ENCODE measurements at regions not wholly inside any gene's neighbourhood (a gene's known extent, or its start where the extent isn't known, plus 50 kb on each side); places are given as distances from the start of the nearest gene placed in this dataset.

DNA sequence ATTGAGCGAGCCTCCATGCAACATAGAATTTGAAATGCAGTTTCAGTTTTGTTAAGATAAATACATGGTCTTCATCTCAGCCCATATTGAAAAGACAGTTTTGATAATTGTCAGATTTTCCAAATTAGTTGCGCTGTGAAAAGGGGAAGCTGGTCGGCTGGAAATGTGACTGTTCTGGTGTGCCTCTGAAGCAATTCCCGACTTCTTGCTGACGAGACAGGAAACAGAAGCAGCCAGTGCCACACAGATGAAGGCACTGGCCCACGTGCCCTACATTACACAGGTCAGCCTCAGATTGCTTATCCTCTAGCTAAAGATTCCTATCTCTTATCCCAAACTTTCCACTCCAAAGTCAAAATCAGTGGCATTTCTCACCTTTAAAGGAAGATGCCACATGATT is 214.1 kb upstream of the TLE4 start:
- TF ChIP-seq, protein P1, sequence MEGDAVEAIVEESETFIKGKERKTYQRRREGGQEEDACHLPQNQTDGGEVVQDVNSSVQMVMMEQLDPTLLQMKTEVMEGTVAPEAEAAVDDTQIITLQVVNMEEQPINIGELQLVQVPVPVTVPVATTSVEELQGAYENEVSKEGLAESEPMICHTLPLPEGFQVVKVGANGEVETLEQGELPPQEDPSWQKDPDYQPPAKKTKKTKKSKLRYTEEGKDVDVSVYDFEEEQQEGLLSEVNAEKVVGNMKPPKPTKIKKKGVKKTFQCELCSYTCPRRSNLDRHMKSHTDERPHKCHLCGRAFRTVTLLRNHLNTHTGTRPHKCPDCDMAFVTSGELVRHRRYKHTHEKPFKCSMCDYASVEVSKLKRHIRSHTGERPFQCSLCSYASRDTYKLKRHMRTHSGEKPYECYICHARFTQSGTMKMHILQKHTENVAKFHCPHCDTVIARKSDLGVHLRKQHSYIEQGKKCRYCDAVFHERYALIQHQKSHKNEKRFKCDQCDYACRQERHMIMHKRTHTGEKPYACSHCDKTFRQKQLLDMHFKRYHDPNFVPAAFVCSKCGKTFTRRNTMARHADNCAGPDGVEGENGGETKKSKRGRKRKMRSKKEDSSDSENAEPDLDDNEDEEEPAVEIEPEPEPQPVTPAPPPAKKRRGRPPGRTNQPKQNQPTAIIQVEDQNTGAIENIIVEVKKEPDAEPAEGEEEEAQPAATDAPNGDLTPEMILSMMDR (IDR thresholded peaks at IDR 0.05; ENCODE audit: low read depth, low read length): no peak
- no peak overlapping the region for H3K4me3 ChIP-seq (ENCODE audit: low read depth, low read length)

DNA sequence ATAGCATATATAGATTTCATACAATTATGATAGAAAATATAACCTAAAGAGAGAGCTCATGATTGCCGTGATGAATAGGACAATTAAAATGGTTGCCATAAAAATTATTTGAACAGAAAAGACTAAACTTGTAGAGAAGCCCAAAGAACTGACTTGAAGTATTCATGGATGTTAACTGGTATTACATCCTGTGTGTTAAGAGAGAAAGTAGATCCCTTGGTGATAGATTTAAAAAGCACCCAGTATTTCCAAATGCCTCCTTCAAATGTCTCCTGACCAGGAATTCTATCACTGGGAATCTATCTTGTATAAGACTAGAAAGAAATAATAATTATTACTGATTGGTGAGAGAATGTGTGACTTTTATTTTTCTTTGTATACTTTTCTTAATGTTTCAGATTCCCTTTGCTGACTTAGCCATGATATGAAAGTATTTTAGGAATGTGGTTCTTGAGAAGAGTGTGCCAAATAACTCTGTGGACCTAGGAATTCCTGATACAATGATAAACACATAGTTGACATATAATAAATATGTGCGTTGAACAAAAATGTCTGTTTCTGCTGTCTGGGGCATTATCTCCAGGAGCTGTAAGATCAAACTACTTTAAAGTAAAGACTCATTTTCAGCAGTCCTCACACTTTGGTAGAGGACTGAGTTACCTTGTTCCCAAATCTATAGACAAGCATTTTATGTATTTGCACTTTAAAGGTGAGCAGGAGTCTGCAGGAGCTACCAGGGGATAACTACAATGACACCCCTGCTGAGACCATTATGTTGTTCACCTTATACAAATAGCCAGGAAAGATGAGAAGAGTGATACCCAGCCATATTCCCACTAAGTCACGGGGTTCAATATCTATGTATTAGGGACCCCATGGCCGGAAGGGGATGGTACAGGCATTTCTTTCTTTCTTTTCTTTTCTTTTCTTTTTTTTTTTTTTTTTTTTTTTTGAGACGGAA is 211.1 kb upstream of the TLE4 start:
- no peak overlapping the region for H3K4me3 ChIP-seq (ENCODE audit: low read depth, low read length)
- TF ChIP-seq, protein P1 (IDR thresholded peaks at IDR 0.05; ENCODE audit: low read depth, low read length): no peak

DNA sequence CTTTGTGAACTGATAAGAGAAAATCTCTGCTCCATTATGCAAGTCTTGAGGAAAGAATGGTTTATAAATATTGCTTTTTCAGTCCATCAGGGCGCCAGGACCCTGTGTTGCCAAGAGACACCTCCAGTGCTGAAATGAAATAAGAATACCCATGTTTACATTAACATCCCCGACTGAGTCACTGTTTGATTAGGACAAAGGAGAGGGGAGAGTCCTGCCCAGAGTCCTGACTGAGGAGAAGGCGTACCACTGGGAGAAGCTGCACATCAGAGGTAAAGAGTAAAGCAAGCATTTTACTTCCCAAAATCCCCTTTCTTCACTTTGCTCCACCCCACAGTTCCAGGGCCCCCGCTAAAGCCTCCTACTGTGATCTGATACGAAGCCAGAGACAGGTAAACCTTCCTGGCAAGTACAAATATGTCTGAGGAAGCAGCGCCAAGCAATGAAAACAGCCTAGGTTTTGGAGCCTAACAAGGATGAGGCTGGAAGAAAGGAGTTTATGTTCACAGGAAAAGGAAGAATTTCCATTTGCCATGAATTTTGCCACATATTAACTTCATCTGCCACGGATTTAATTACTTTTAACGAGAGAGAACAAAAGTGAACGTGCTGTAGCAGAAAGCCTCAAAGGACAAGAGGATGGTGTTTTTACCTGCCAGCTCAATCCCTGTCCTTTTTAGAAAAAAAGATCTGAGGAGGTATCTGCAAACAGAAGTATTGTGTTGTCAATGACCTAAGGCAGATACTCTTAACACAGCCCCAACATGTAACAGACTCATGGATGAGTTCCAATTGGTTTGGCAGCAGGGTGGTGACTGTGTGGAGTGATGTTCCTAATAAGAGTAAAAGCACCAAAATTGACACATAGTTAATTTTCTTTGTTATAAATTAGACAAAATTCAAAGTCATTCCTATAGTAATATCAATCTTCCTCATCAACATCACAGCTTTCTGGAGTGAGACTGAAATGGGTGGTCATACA is 209.4 kb upstream of the TLE4 start:
- H3K4me3 ChIP-seq (ENCODE audit: low read depth, low read length): no peak overlapping the region
- TF ChIP-seq, protein P1 (IDR thresholded peaks at IDR 0.05; ENCODE audit: low read depth, low read length): no peak

DNA sequence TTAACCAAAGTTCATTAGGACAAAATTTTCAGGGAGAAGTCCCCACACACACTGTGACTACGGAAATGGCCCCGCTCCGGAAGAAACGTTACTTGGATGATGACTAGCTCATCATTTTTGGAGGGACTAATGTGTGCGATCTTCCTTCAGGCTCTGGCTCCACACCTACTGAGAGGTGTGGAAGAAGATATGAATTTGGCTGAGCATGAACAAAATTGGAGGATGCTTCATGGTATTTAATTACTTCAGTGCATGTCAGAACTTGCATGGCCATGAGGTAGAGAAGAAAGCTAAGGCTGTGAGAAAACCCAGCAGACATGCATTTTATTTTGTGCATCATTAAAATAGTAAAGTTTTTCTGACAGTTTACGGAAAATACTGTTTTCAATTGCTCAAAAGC is 202.1 kb upstream of the TLE4 start:
- TF ChIP-seq, protein P1 (IDR thresholded peaks at IDR 0.05; ENCODE audit: low read depth, low read length): no peak
- no peak overlapping the region for H3K4me3 ChIP-seq (ENCODE audit: low read depth, low read length)

DNA sequence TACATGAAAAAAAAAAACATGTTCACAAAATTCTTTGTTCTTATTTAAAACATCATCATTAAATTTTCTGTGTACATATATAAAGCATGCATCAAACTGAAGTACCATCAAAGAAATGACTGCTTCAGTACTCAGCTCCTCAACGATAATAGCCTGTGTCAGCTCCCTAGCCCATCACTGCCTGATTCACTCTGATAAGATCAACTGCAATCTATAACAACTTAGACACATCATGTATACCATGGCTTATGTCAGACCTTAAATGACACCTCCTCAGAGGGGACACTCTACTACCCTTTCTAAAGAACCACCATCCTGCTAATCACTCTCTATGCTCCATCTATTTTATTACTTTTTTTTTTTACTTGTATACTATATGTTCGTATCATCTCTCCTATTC is 200.5 kb upstream of the TLE4 start:
- TF ChIP-seq, protein P1 (IDR thresholded peaks at IDR 0.05; ENCODE audit: low read depth, low read length): no peak
- H3K4me3 ChIP-seq (ENCODE audit: low read depth, low read length): no peak overlapping the region

DNA sequence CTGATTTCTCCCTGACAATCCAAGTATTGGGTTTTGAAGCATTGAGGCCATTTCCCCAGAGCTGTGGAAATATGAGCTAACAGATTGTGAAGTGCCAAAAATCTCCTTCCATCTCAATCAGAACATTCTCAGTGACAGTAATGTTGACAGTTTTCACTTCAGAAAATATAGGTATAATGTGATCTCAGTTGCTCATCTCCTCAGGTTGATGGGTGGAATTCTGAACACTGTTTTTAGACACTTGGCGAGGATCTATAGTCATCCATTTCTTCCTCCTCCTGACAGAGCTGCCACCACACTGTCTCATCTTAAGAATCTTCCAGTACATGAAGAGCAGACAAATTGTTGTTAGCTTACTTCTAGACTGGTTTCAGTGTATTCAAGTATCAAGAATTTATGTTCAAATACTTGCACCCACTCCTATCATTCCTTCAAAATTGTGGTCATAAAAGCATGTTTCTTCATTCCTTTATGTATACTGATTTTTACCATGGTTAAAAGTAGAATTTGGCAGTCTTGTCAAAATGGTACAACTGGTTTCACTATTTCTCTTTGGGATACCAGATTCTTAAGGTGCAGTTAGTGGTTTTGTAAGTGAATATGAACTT is 199.7 kb upstream of the TLE4 start:
- TF ChIP-seq, protein P1 (IDR thresholded peaks at IDR 0.05; ENCODE audit: low read depth, low read length): no peak
- no peak overlapping the region for H3K4me3 ChIP-seq (ENCODE audit: low read depth, low read length)
